ENCODE measurements at regions not wholly inside any gene's neighbourhood (a gene's known extent, or its start where the extent isn't known, plus 50 kb on each side); places are given as distances from the start of the nearest gene placed in this dataset.

DNA sequence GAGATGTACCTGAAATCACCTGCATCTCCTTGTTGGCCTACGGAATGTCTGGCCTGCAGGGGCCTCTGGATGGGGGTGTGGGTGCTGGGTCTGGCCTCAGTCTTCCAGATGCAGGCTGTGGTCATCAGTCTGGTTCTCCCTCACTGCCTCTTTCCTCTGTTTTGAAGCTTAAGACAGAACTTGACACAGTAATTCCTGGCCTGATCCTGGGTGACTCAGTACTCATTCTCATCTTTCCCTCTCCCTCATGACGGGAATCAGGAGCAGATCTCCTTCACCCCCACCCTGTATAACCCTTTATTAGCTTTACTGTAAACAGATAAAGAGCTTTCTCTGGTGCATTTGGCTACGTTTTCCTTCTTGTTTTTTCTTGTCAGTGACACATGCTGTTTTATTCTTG is 89.3 kb upstream of the ADAMTS16 start:
- TF ChIP-seq FOXK2 (IDR thresholded peaks at IDR 0.05): no peak
- TF ChIP-seq TARDBP (IDR thresholded peaks at IDR 0.05): no peak
- TF ChIP-seq FOXA1 (IDR thresholded peaks at IDR 0.05): no peak
- no peak for TF ChIP-seq L3MBTL2 (conservative IDR thresholded peaks at IDR 0.05)
- TF ChIP-seq ZNF384 (IDR thresholded peaks at IDR 0.05): no peak
- TF ChIP-seq NFRKB (IDR thresholded peaks at IDR 0.05): no peak
- no peak for TF ChIP-seq ELF4 (IDR thresholded peaks at IDR 0.05)

All from HEK293T (cell line).